ENCODE measurements at regions not wholly inside any gene's neighbourhood (a gene's known extent, or its start where the extent isn't known, plus 50 kb on each side); places are given as distances from the start of the nearest gene placed in this dataset.
"Not testable (repeated sequence)": the region's sequence is repeated elsewhere in the genome, so short reads cannot be mapped to it uniquely, and the experiment has no call there.

GRCh38 chr16:62805221-62805857 is 769.1 kb upstream of the CDH8 start:
- H3K4me1 ChIP-seq (ENCODE audit: insufficient read depth, low read length) = no peaks in the 10 kb centered on the region
- no peak overlapping the region for H3K4me3 Mint-ChIP-seq
- H3K36me3 ChIP-seq (ENCODE audit: insufficient read depth, low read length) = no peaks in the 10 kb centered on the region
- no peak for DNase-seq
- no peaks in the 10 kb centered on the region for H3K36me3 Mint-ChIP-seq
- peaks cover 0 to 2% of the 10 kb centered on the region in 2 donors for H3K27me3 Mint-ChIP-seq
- H3K27ac ChIP-seq (ENCODE audit: low read depth, low read length) = no peak overlapping the region
- H3K27me3 ChIP-seq (ENCODE audit: insufficient read depth, low read length, poor library complexity, severe bottlenecking) = no peaks in the 10 kb centered on the region
- H3K9me3 Mint-ChIP-seq = peaks cover 11 to 43% (median 17%) of the 10 kb centered on the region in 5 donors
- H3K4me1 Mint-ChIP-seq = no peaks in the 10 kb centered on the region
- no peak overlapping the region for H3K27ac Mint-ChIP-seq
- H3K9me3 ChIP-seq (ENCODE audit: low read length) = no peaks in the 10 kb centered on the region
- POLR2A ChIA-PET = no interaction called here
- CTCF ChIA-PET = no interaction called here
- H3K4me3 ChIP-seq (ENCODE audit: low read length) = no peak overlapping the region

GRCh38 chr16:62794724-62795123 is 758.5 kb upstream of the CDH8 start:
- H3K27ac Mint-ChIP-seq = no peak overlapping the region
- H3K27ac ChIP-seq (ENCODE audit: low read depth, low read length) = no peak overlapping the region
- no peaks in the 10 kb centered on the region for H3K27me3 ChIP-seq (ENCODE audit: insufficient read depth, low read length, poor library complexity, severe bottlenecking)
- no peaks in the 10 kb centered on the region for H3K36me3 Mint-ChIP-seq
- H3K4me1 ChIP-seq (ENCODE audit: insufficient read depth, low read length) = no peaks in the 10 kb centered on the region
- CTCF ChIA-PET = no interaction called here
- no peak for DNase-seq
- POLR2A ChIA-PET = no interaction called here
- no peaks in the 10 kb centered on the region for H3K36me3 ChIP-seq (ENCODE audit: insufficient read depth, low read length)
- H3K4me3 Mint-ChIP-seq = no peak overlapping the region
- no peak overlapping the region for H3K4me3 ChIP-seq (ENCODE audit: low read length)
- no peaks in the 10 kb centered on the region for H3K9me3 ChIP-seq (ENCODE audit: low read length)
- peaks cover 25 to 66% (median 37%) of the 10 kb centered on the region in 5 donors for H3K9me3 Mint-ChIP-seq
- no peaks in the 10 kb centered on the region for H3K27me3 Mint-ChIP-seq
- no peaks in the 10 kb centered on the region for H3K4me1 Mint-ChIP-seq

- H3K27ac Mint-ChIP-seq; H3K4me3 ChIP-seq (ENCODE audit: low read length); DNase-seq; H3K9me3 ChIP-seq (ENCODE audit: low read length); H3K36me3 Mint-ChIP-seq; H3K36me3 ChIP-seq (ENCODE audit: insufficient read depth, low read length); H3K27me3 Mint-ChIP-seq; CTCF ChIA-PET; H3K4me1 ChIP-seq (ENCODE audit: insufficient read depth, low read length); H3K27ac ChIP-seq (ENCODE audit: low read depth, low read length); POLR2A ChIA-PET; H3K4me1 Mint-ChIP-seq; H3K27me3 ChIP-seq (ENCODE audit: insufficient read depth, low read length, poor library complexity, severe bottlenecking); H3K4me3 Mint-ChIP-seq: not testable (repeated sequence)
- peaks cover 7 to 36% (median 20%) of the 10 kb centered on the region in 5 donors for H3K9me3 Mint-ChIP-seq
These were observed 743.8 kb upstream of the CDH8 start for GRCh38 chr16:62780081-62780480.

GRCh38 chr16:62764572-62764971 is 728.3 kb upstream of the CDH8 start:
- POLR2A ChIA-PET = no interaction called here
- Mint-ChIP-seq H3K4me1 (no peaks in the 10 kb centered on the region), H3K4me3 (no peak overlapping the region), H3K27ac (no peak overlapping the region), H3K36me3 (peaks cover 0 to 2% (median 0%) of the 10 kb centered on the region in 3 donors), H3K27me3 (no peaks in the 10 kb centered on the region), H3K9me3 (peaks cover 18 to 40% (median 25%) of the 10 kb centered on the region in 5 donors)
- CTCF ChIA-PET = no interaction called here
- Histone ChIP-seq H3K27ac (ENCODE audit: low read depth, low read length) (no peak overlapping the region), H3K36me3 (ENCODE audit: insufficient read depth, low read length) (no peaks in the 10 kb centered on the region), H3K9me3 (ENCODE audit: low read length) (no peaks in the 10 kb centered on the region), H3K4me1 (ENCODE audit: insufficient read depth, low read length) (no peaks in the 10 kb centered on the region), H3K27me3 (ENCODE audit: insufficient read depth, low read length, poor library complexity, severe bottlenecking) (no peaks in the 10 kb centered on the region), H3K4me3 (ENCODE audit: low read length) (no peak overlapping the region)
- no peak for DNase-seq

GRCh38 chr16:62760398-62760797 is 724.2 kb upstream of the CDH8 start:
- peaks cover 18 to 40% (median 26%) of the 10 kb centered on the region in 5 donors for H3K9me3 Mint-ChIP-seq
- H3K4me3 ChIP-seq (ENCODE audit: low read length) = no peak overlapping the region
- POLR2A ChIA-PET = no interaction called here

GRCh38 chr16:62755938-62756337 is 719.7 kb upstream of the CDH8 start:
- Mint-ChIP-seq H3K4me1 (no peaks in the 10 kb centered on the region), H3K36me3 (no peaks in the 10 kb centered on the region), H3K4me3 (no peak overlapping the region), H3K27me3 (no peaks in the 10 kb centered on the region), H3K9me3 (peaks cover 12 to 41% (median 37%) of the 10 kb centered on the region in 5 donors), H3K27ac (no peak overlapping the region)
- Histone ChIP-seq H3K36me3 (ENCODE audit: insufficient read depth, low read length) (no peaks in the 10 kb centered on the region), H3K9me3 (ENCODE audit: low read length) (peaks cover 2% of the 10 kb centered on the region), H3K4me1 (ENCODE audit: insufficient read depth, low read length) (no peaks in the 10 kb centered on the region), H3K27me3 (ENCODE audit: insufficient read depth, low read length, poor library complexity, severe bottlenecking) (no peaks in the 10 kb centered on the region), H3K27ac (ENCODE audit: low read depth, low read length) (no peak overlapping the region), H3K4me3 (ENCODE audit: low read length) (no peak overlapping the region)
- DNase-seq = no peak
- ChIA-PET POLR2A (no interaction called here), CTCF (no interaction called here)

More at GRCh38 chr16:62760398-62760797, 724.2 kb upstream of the CDH8 start:
- Mint-ChIP-seq H3K36me3 (no peaks in the 10 kb centered on the region), H3K27me3 (no peaks in the 10 kb centered on the region), H3K4me1 (no peaks in the 10 kb centered on the region), H3K4me3 (no peak overlapping the region), H3K27ac (no peak overlapping the region)
- no peaks in the 10 kb centered on the region for H3K27me3 ChIP-seq (ENCODE audit: insufficient read depth, low read length, poor library complexity, severe bottlenecking)
- no peak for DNase-seq
- no peak overlapping the region for H3K27ac ChIP-seq (ENCODE audit: low read depth, low read length)
- H3K36me3 ChIP-seq (ENCODE audit: insufficient read depth, low read length) = no peaks in the 10 kb centered on the region
- CTCF ChIA-PET = no interaction called here
- H3K4me1 ChIP-seq (ENCODE audit: insufficient read depth, low read length) = no peaks in the 10 kb centered on the region
- H3K9me3 ChIP-seq (ENCODE audit: low read length) = no peaks in the 10 kb centered on the region

GRCh38 chr16:62752854-62753253 is 716.6 kb upstream of the CDH8 start:
- no peak overlapping the region for H3K27ac Mint-ChIP-seq
- no peak overlapping the region for H3K4me3 ChIP-seq (ENCODE audit: low read length)
- H3K27me3 Mint-ChIP-seq = no peaks in the 10 kb centered on the region
- peaks cover 10 to 39% (median 37%) of the 10 kb centered on the region in 5 donors for H3K9me3 Mint-ChIP-seq
- H3K36me3 ChIP-seq (ENCODE audit: insufficient read depth, low read length) = no peaks in the 10 kb centered on the region
- no peaks in the 10 kb centered on the region for H3K4me1 Mint-ChIP-seq
- peaks cover 2% of the 10 kb centered on the region for H3K9me3 ChIP-seq (ENCODE audit: low read length)
- H3K27me3 ChIP-seq (ENCODE audit: insufficient read depth, low read length, poor library complexity, severe bottlenecking) = no peaks in the 10 kb centered on the region
- POLR2A ChIA-PET = no interaction called here
- no peaks in the 10 kb centered on the region for H3K36me3 Mint-ChIP-seq
- CTCF ChIA-PET = no interaction called here
- DNase-seq = no peak
- no peaks in the 10 kb centered on the region for H3K4me1 ChIP-seq (ENCODE audit: insufficient read depth, low read length)
- H3K4me3 Mint-ChIP-seq = no peak overlapping the region
- H3K27ac ChIP-seq (ENCODE audit: low read depth, low read length) = no peak overlapping the region

GRCh38 chr16:62751218-62751617 is 715.0 kb upstream of the CDH8 start:
- H3K4me3 Mint-ChIP-seq = no peak overlapping the region
- DNase-seq = no peak
- no peak overlapping the region for H3K4me3 ChIP-seq (ENCODE audit: low read length)
- CTCF ChIA-PET = no interaction called here
- H3K9me3 ChIP-seq (ENCODE audit: low read length) = peaks cover 2% of the 10 kb centered on the region
- H3K27ac ChIP-seq (ENCODE audit: low read depth, low read length) = no peak overlapping the region
- no peak overlapping the region for H3K27ac Mint-ChIP-seq
- H3K4me1 ChIP-seq (ENCODE audit: insufficient read depth, low read length) = no peaks in the 10 kb centered on the region
- H3K4me1 Mint-ChIP-seq = no peaks in the 10 kb centered on the region
- no peaks in the 10 kb centered on the region for H3K36me3 ChIP-seq (ENCODE audit: insufficient read depth, low read length)
- no peaks in the 10 kb centered on the region for H3K27me3 Mint-ChIP-seq
- H3K36me3 Mint-ChIP-seq = no peaks in the 10 kb centered on the region
- POLR2A ChIA-PET = no interaction called here
- H3K9me3 Mint-ChIP-seq = peaks cover 5 to 41% (median 33%) of the 10 kb centered on the region in 5 donors
- H3K27me3 ChIP-seq (ENCODE audit: insufficient read depth, low read length, poor library complexity, severe bottlenecking) = no peaks in the 10 kb centered on the region

- Mint-ChIP-seq H3K4me1 (no peaks in the 10 kb centered on the region), H3K4me3 (no peak overlapping the region), H3K9me3 (peaks cover 13 to 54% (median 30%) of the 10 kb centered on the region in 5 donors), H3K27ac (no peak overlapping the region), H3K27me3 (no peaks in the 10 kb centered on the region), H3K36me3 (no peaks in the 10 kb centered on the region)
- CTCF ChIA-PET = no interaction called here
- Histone ChIP-seq H3K4me3 (ENCODE audit: low read length) (no peak overlapping the region), H3K36me3 (ENCODE audit: insufficient read depth, low read length) (no peaks in the 10 kb centered on the region), H3K4me1 (ENCODE audit: insufficient read depth, low read length) (no peaks in the 10 kb centered on the region), H3K27me3 (ENCODE audit: insufficient read depth, low read length, poor library complexity, severe bottlenecking) (no peaks in the 10 kb centered on the region), H3K9me3 (ENCODE audit: low read length) (no peaks in the 10 kb centered on the region), H3K27ac (ENCODE audit: low read depth, low read length) (no peak overlapping the region)
- DNase-seq = no peak
- POLR2A ChIA-PET = no interaction called here
These were observed 705.5 kb upstream of the CDH8 start for GRCh38 chr16:62741692-62742091.

Data from CD8-positive, alpha-beta memory T cell (primary cell).